ENCODE measurements at regions not wholly inside any gene's neighbourhood (a gene's known extent, or its start where the extent isn't known, plus 50 kb on each side); places are given as distances from the start of the nearest gene placed in this dataset.

- H3K4me3 ChIP-seq (ENCODE audit: low read depth, poor library complexity, severe bottlenecking), result no peak overlapping the region
- peak in 1 of 2 donors; percentile 74 for DNase-seq (ENCODE audit: low spot score in 2 of 2)
- no peak for TF ChIP-seq CTCF (IDR thresholded peaks at IDR 0.05)
- no peak for TF ChIP-seq POLR2A (IDR thresholded peaks at IDR 0.05)
- intact Hi-C loops (cut with DNase I; ENCODE audit: low total_unique reads), result no loop called here
- 94 to 100% methylated on average over 4 of the region's 4 CpGs for WGBS, 2 donors
Measured at GRCh38 chr16:50446861-50447260, 78.1 kb upstream of the BRD7 start.

- intact Hi-C loops (cut with DNase I; ENCODE audit: low total_unique reads), result no loop called here
- WGBS, 2 donors, result 69 to 71% methylated on average over 18 to 19 of the region's 19 CpGs
- TF ChIP-seq CTCF (IDR thresholded peaks at IDR 0.05) (no peak), POLR2A (IDR thresholded peaks at IDR 0.05) (no peak)
- no peak for DNase-seq (ENCODE audit: low spot score in 2 of 2)
- no peak overlapping the region for H3K4me3 ChIP-seq (ENCODE audit: low read depth, poor library complexity, severe bottlenecking)
Measured at GRCh38 chr16:50445621-50446555, 77.1 kb upstream of the BRD7 start.

GRCh38 chr16:50444526-50444925, 75.7 kb upstream of the BRD7 start:
- no peak overlapping the region for H3K4me3 ChIP-seq (ENCODE audit: low read depth, poor library complexity, severe bottlenecking)
- intact Hi-C loops (cut with DNase I; ENCODE audit: low total_unique reads), result no loop called here
- TF ChIP-seq POLR2A (IDR thresholded peaks at IDR 0.05) (no peak), CTCF (IDR thresholded peaks at IDR 0.05) (no peak)
- peak in 1 of 2 donors; percentile 29 for DNase-seq (ENCODE audit: low spot score in 2 of 2)
- 40 to 44% methylated on average over 1 of the region's 1 CpG for WGBS, 2 donors

GRCh38 chr16:50442221-50442620, 73.4 kb upstream of the BRD7 start:
- no peak overlapping the region for H3K4me3 ChIP-seq (ENCODE audit: low read depth, poor library complexity, severe bottlenecking)
- DNase-seq (ENCODE audit: low spot score in 2 of 2), result peak in 1 of 2 donors; percentile 50
- WGBS, 2 donors, result 92 to 96% methylated on average over 3 of the region's 3 CpGs
- no peak for TF ChIP-seq CTCF (IDR thresholded peaks at IDR 0.05)
- TF ChIP-seq POLR2A (IDR thresholded peaks at IDR 0.05), result no peak
- intact Hi-C loops (cut with DNase I; ENCODE audit: low total_unique reads), result no loop called here

GRCh38 chr16:50441486-50442157, 72.8 kb upstream of the BRD7 start:
- intact Hi-C loops (cut with DNase I; ENCODE audit: low total_unique reads), result no loop called here
- 72 to 86% methylated on average over 6 to 7 of the region's 7 CpGs for WGBS, 2 donors
- TF ChIP-seq CTCF (IDR thresholded peaks at IDR 0.05), result no peak

More at GRCh38 chr16:50441486-50442157, 72.8 kb upstream of the BRD7 start:
- H3K4me3 ChIP-seq (ENCODE audit: low read depth, poor library complexity, severe bottlenecking), result no peak overlapping the region
- peak in 1 of 2 donors; percentile 36 for DNase-seq (ENCODE audit: low spot score in 2 of 2)
